Prostate gland (tissue), 2 donors: ENCODE measurements at regions not wholly inside any gene's neighbourhood (a gene's known extent, or its start where the extent isn't known, plus 50 kb on each side); places are given as distances from the start of the nearest gene placed in this dataset.

Experiments
- DNase-seq: peaks from one replicate; pipeline ENCODE4 v3.0.0-alpha.2; 2019; ENCODE audit warnings: low spot score
- H3K27ac ChIP-seq, 2 donors: fragments of 200-600 bp; sonication (generic); 2 replicates each; pipeline ENCODE4 v1.5.1; 2017 to 2019
- H3K27me3 ChIP-seq: fragments of 200-600 bp; sonication (generic); replicated peaks from 2 replicates; pipeline ENCODE4 v1.5.1; 2019; ENCODE audit not compliant: insufficient read depth
- H3K36me3 ChIP-seq, 2 donors: fragments of 200-600 bp; sonication (generic); 1 replicate in 1 of 2; 2 replicates in 1 of 2; pipeline versions ENCODE4 v1.5.1 to v1.8.1; 2017 to 2019
- H3K4me1 ChIP-seq: fragments of 200-600 bp; sonication (generic); replicated peaks from 2 replicates; pipeline ENCODE4 v1.5.1; 2019
- H3K4me3 ChIP-seq, 2 donors: fragments of 200-600 bp; sonication (generic); 2 replicates each; pipeline ENCODE4 v1.5.1; 2017 to 2019
- H3K9me3 ChIP-seq: fragments of 200-600 bp; sonication (generic); 2 replicates; pipeline ENCODE4 v1.5.1; 2017
- POLR2A ChIP-seq: fragments of 450-650 bp; IDR thresholded peaks from one replicate; pipeline ENCODE4 v1.6.1; 2016; ENCODE audit warnings: antibody characterized with exemption, mild to moderate bottlenecking
- POLR2AphosphoS5 ChIP-seq: sonication (generic); formaldehyde crosslinking; IDR thresholded peaks from one replicate; pipeline ENCODE4 v1.6.1; 2017; ENCODE audit warnings: antibody characterized with exemption
- WGBS: methylation state at CpG from one replicate; pipeline ENCODE4 v1.1.5; 2018; 5-methylcytosine and 5-hydroxymethylcytosine counted together
- intact Hi-C: fragments of 100-400 bp; cut with DNase I; formaldehyde crosslinking; loops from one replicate; pipeline ENCODE4 v1.14.2; 2022
- TF ChIP-seq, protein P1 (sequence below), 4 experiments: fragments of 200-600 bp in 2 of 4; fragments of 450-650 bp in 2 of 4; sonication (generic) in 2 of 4; IDR thresholded peaks; 1 replicate in 3 of 4; 2 replicates in 1 of 4; pipeline ENCODE4 v1.5.1; 2016 to 2019; ENCODE audit warnings: antibody characterized with exemption in 4 of 4, mild to moderate bottlenecking in 2 of 4, moderate library complexity in 2 of 4

DNA sequence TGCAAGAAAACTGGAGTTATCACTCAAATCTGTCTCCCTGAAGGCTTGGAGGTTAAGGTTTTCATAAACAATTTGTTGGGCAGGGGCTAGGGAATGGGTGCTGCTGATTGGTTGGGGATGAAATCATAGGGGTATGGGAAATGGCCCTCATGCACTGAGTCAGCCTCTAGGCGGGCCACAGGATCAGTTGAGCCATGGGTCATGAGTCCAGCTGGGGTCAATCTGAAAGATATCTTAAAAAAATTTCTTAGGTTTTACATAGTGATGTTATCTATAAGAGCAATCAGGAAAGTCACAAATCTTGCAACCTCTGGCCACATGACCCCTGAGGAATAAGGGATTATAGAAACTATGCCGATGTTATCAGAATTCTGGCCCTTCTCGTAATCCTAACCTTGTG, 491.7 kb downstream of the ZIC1 start:
- TF ChIP-seq POLR2A (no peak), POLR2AphosphoS5 (no peak)
- Histone ChIP-seq H3K9me3 (no peaks in the 10 kb centered on the region), H3K4me3 (no peak overlapping the region), H3K27me3 (no peaks in the 10 kb centered on the region), H3K27ac (no peak overlapping the region), H3K36me3 (no peaks in the 10 kb centered on the region), H3K4me1 (no peaks in the 10 kb centered on the region)
- no peak for DNase-seq
- intact Hi-C loops = no loop called here
- WGBS = 82% methylated on average over 3 of the region's 3 CpGs

- intact Hi-C loops = no loop called here
- Histone ChIP-seq H3K27me3 (no peaks in the 10 kb centered on the region), H3K4me1 (no peaks in the 10 kb centered on the region), H3K27ac (no peak overlapping the region), H3K9me3 (no peaks in the 10 kb centered on the region), H3K4me3 (no peak overlapping the region), H3K36me3 (no peaks in the 10 kb centered on the region)
- 32% methylated on average over 4 of the region's 4 CpGs for WGBS
- no peak for DNase-seq
- TF ChIP-seq POLR2AphosphoS5 (no peak), POLR2A (no peak)
- TF ChIP-seq, protein P1, sequence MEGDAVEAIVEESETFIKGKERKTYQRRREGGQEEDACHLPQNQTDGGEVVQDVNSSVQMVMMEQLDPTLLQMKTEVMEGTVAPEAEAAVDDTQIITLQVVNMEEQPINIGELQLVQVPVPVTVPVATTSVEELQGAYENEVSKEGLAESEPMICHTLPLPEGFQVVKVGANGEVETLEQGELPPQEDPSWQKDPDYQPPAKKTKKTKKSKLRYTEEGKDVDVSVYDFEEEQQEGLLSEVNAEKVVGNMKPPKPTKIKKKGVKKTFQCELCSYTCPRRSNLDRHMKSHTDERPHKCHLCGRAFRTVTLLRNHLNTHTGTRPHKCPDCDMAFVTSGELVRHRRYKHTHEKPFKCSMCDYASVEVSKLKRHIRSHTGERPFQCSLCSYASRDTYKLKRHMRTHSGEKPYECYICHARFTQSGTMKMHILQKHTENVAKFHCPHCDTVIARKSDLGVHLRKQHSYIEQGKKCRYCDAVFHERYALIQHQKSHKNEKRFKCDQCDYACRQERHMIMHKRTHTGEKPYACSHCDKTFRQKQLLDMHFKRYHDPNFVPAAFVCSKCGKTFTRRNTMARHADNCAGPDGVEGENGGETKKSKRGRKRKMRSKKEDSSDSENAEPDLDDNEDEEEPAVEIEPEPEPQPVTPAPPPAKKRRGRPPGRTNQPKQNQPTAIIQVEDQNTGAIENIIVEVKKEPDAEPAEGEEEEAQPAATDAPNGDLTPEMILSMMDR (IDR thresholded peaks at IDR 0.05) = no peak
Measured at GRCh38 chr3:147903026-147903425, 493.9 kb downstream of the ZIC1 start.

DNA sequence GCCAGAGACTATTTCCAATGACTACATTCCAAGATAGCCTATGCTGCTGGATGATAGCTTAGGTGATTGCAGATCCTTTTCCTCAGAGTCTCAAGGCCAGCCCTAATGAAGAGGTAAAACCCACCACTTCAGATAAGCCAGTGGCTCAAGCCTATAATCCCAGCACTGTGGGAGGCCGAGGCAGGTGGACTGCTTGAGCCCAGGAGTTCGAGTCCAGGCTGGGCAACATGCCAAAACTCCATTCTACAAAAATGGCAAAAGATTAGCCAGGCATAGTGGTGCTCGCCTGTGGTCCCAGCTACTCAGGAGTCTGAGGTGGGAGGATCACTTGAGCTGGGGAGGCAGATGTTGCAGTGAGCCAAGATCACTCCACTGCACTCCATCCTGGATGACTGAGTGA, 495.3 kb downstream of the ZIC1 start:
- TF ChIP-seq POLR2AphosphoS5 (no peak), POLR2A (no peak)
- TF ChIP-seq, protein P1 (IDR thresholded peaks at IDR 0.05) = no peak
- Histone ChIP-seq H3K4me3 (no peak overlapping the region), H3K27me3 (no peaks in the 10 kb centered on the region), H3K36me3 (no peaks in the 10 kb centered on the region), H3K4me1 (no peaks in the 10 kb centered on the region), H3K9me3 (no peaks in the 10 kb centered on the region), H3K27ac (no peak overlapping the region)
- 94% methylated on average over 3 of the region's 3 CpGs for WGBS
- intact Hi-C loops = no loop called here
- DNase-seq = no peak

GRCh38 chr3:147906285-147906684, 497.1 kb downstream of the ZIC1 start:
- no peak for TF ChIP-seq POLR2A
- TF ChIP-seq, protein P1 (IDR thresholded peaks at IDR 0.05) = no peak
- TF ChIP-seq POLR2AphosphoS5 = no peak
- no peak for DNase-seq
- no peaks in the 10 kb centered on the region for H3K27me3 ChIP-seq
- no peaks in the 10 kb centered on the region for H3K9me3 ChIP-seq
- H3K36me3 ChIP-seq = no peaks in the 10 kb centered on the region
- H3K27ac ChIP-seq = no peak overlapping the region
- intact Hi-C loops = no loop called here
- WGBS = 34% methylated on average over 2 of the region's 2 CpGs
- no peaks in the 10 kb centered on the region for H3K4me1 ChIP-seq
- H3K4me3 ChIP-seq = no peak overlapping the region

DNA sequence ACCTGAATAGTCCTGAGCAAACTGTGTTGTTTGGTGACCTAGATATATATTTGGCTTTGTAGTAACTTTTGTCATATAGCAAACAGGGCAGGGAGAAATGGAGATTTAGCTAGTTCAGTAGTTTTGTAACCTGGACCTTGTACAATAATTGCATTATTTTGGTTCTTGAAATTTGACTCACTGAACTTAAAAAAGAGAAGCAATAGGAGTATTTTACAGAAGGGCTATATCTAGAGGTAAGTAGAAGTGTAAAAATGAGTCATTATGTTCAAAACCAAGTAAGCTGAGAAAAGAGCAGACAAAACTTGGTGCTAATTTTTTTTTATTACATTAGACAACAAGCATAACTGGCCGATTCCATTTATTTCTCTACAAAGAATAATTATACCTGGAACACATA, 505.4 kb downstream of the ZIC1 start:
- Histone ChIP-seq H3K4me3 (no peak overlapping the region), H3K4me1 (no peaks in the 10 kb centered on the region), H3K27ac (no peak overlapping the region), H3K36me3 (no peaks in the 10 kb centered on the region), H3K27me3 (no peaks in the 10 kb centered on the region), H3K9me3 (no peaks in the 10 kb centered on the region)
- intact Hi-C loops = no loop called here
- WGBS = 84% methylated on average over 1 of the region's 1 CpG
- no peak for TF ChIP-seq POLR2A
- TF ChIP-seq, protein P1 (IDR thresholded peaks at IDR 0.05) = no peak
- TF ChIP-seq POLR2AphosphoS5 = no peak
- DNase-seq = no peak
